MG63 (cell line): ENCODE measurements at regions not wholly inside any gene's neighbourhood (a gene's known extent, or its start where the extent isn't known, plus 50 kb on each side); places are given as distances from the start of the nearest gene placed in this dataset.
A peak's percentile ranks its signal among the peaks of the same experiment; 100 is the strongest.

Source experiments
- DNase-seq: peaks from one replicate; pipeline ENCODE4 v3.0.0-alpha.2; 2020
- H3K27me3 ChIP-seq: fragments of 250-450 bp; sonication (Bioruptor Pico); 2 replicates; pipeline ENCODE4 v1.5.1; 2020; ENCODE audit warnings: mild to moderate bottlenecking, moderate library complexity
- H3K36me3 ChIP-seq: fragments of 250-450 bp; sonication (Bioruptor Pico); 2 replicates; pipeline ENCODE4 v1.5.1; 2020; ENCODE audit warnings: mild to moderate bottlenecking, moderate library complexity
- H3K4me3 ChIP-seq: fragments of 250-450 bp; sonication (Bioruptor Pico); 2 replicates; pipeline ENCODE4 v1.5.1; 2020; ENCODE audit warnings: mild to moderate bottlenecking, moderate library complexity
- H3K9me3 ChIP-seq: fragments of 250-450 bp; sonication (Bioruptor Pico); 2 replicates; pipeline ENCODE4 v1.5.1; 2020; ENCODE audit warnings: mild to moderate bottlenecking, moderate library complexity

DNA sequence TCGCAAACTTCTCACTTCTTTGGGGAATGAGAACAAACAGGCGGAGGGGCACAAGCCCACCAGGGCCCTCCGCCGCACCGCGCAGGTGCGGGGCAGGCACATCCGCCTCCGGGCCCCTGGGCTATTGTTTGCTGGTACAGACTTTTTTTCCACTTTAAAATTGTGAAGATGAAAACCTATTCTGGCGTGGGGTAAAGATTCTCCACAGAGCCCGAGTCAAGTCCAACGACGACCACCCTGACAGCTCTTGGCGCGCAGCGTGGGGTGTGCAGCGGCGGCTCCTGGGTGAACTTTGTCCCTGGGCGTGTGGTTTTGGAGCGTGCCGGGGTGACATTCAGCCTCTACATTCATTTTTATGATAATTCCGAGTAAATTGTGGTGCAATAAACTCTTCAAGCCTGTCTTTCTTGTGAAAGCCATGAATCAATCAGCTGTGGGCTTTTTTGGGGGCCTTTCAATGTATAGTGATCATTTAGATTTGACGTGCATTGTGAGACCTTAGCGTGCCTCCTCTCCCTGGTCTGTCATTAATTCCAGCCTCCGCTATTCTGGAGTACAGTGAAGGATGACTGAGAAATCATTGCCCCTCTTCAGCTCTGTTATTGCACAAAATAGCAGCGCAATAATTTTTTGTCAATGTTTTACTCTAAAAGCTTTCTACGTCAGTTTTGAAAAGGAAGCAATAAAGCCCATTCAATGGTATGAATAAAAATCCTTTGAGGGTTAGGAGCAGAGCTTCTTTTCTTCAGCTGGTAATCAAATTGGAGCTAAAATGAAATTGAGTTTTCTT, 90.0 kb downstream of the TEX29 start:
- DNase-seq, result no peak
- peaks cover 4% of the 10 kb centered on the region; the same call in 1 of the 2 replicates for H3K27me3 ChIP-seq
- H3K36me3 ChIP-seq, result no peaks in the 10 kb centered on the region
- H3K9me3 ChIP-seq, result no peaks in the 10 kb centered on the region
- no peak overlapping the region for H3K4me3 ChIP-seq

GRCh38 chr13:111411151-111411858, 90.9 kb downstream of the TEX29 start:
- Histone ChIP-seq H3K4me3 (no peak overlapping the region), H3K27me3 (peaks cover 4% of the 10 kb centered on the region; the same call in 1 of the 2 replicates), H3K36me3 (no peaks in the 10 kb centered on the region), H3K9me3 (no peaks in the 10 kb centered on the region)
- no peak for DNase-seq

DNA sequence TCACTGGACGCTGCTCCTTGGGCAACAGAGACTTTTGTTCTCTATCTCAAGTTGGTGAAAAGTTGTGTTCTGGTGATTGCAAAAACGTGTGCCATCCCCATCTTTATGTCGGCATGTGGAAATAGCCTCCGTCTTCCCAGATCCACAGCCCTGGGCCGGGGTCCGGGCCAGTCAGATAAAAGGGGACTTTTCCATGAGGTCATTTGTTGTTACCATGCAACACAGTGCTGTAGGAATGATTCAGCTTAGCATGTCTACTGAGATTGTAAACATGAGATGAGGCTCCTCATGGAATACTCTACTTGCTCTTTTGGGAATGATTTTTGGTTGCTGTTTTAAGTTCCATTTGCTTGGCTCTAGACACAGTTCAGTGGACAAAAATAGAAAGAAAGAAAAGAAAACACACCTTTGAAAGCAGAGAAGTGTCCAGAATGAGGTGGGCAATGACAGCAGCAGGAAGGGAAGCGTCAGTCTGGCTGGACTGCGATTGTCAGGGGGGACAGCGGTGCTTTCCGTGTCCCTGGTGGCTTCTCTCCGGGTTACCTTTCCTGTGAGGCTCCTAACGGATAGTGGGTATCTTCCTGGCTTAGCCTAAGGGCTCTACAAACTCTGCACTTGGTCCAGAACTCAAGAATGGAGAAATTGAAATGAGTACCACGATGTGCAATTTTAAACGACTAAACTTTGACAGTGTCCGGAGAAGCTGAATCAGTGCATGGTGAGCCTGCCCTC, 91.6 kb downstream of the TEX29 start:
- Histone ChIP-seq H3K36me3 (no peaks in the 10 kb centered on the region), H3K27me3 (peaks cover 4% of the 10 kb centered on the region; the same call in 1 of the 2 replicates), H3K4me3 (no peak overlapping the region), H3K9me3 (no peaks in the 10 kb centered on the region)
- DNase-seq, result no peak

- no peak for DNase-seq
- Histone ChIP-seq H3K4me3 (no peak overlapping the region), H3K36me3 (no peaks in the 10 kb centered on the region), H3K9me3 (no peaks in the 10 kb centered on the region), H3K27me3 (peaks cover 4% of the 10 kb centered on the region; the same call in 1 of the 2 replicates)
These were observed 93.2 kb downstream of the TEX29 start for GRCh38 chr13:111413407-111414187.

DNA sequence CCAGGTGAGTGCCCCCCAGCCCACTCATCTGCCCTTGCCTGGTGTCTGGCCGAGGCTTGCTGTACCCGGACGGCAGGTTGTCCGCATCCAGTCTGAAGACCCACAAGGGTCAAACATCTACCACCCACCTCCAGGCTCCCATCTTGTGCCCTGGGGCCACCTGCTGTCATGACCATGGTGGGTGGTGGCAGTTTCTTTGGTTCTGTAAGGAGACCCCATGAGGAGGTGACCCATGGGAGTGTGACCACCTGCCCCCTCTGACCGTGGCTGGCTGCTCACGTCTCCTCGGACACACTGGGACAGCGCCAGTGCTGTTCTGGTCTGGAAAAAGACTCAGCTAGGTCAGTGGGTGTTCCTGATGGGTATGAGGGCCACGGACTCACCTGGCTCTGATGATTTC, 93.9 kb downstream of the TEX29 start:
- Histone ChIP-seq H3K36me3 (no peaks in the 10 kb centered on the region), H3K9me3 (no peaks in the 10 kb centered on the region), H3K27me3 (peaks cover 4% of the 10 kb centered on the region; the same call in 1 of the 2 replicates), H3K4me3 (no peak overlapping the region)
- no peak for DNase-seq

DNA sequence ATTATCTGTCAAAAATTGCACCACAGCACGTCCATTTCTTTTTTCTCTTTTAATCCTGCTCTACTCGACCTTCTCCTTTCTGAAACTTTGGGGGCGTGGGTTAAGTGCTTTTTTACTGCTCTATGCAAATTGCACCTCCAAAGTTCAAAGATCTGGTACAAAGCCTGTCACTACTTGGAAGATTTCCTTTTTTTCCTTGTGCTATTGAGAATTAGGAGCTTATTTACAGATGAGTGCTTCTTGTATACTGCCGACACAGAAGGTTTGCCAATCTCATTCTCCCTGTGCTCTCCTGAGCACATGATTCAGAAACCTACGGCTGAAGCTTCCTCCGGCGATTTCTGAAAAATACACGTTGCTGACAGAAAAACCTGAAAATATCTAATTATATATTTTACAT, 94.8 kb downstream of the TEX29 start:
- H3K27me3 ChIP-seq, result peaks cover 4% of the 10 kb centered on the region; the same call in 1 of the 2 replicates
- H3K36me3 ChIP-seq, result no peaks in the 10 kb centered on the region
- H3K4me3 ChIP-seq, result no peak overlapping the region
- H3K9me3 ChIP-seq, result no peaks in the 10 kb centered on the region
- no peak for DNase-seq

DNA sequence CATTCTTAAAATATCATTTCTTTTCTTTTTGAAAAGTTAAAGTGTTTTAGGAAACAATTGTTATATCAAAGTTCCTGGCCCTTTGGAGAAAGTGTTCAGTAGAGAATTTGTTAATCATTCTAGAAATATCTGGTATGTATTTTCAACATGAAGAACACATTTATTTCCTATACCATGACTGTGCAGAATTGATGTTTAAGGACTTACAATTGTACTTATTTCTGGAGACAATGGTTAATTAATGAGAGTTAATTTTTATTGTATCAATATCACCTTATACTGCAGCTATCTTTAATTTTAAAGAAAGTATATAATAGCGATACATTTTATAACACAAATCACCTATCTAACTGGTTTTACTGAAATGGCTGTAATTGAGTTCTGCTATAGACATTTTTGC, 95.3 kb downstream of the TEX29 start:
- Histone ChIP-seq H3K4me3 (no peak overlapping the region), H3K36me3 (no peaks in the 10 kb centered on the region), H3K9me3 (no peaks in the 10 kb centered on the region), H3K27me3 (peaks cover 4% of the 10 kb centered on the region; the same call in 1 of the 2 replicates)
- DNase-seq, result no peak

DNA sequence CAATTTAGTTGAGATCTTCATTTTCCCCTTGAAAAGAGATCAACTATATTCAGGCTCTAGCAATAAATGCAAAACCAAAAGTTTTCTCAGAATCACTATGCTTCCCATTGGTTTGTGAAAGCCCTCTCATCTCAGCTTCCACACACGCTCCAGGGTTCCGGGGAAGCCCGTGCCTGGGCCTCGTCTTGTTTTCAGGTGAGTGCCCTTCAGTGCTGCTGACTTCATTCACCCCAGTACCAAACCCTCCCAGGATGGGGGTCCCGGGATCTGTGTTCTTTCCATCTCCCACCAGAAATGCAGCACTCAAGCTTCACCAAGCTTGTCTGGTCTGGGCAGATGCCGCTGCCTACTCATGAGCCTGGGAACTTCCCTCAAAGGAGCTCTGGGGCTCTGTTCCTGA, 97.7 kb downstream of the TEX29 start:
- Histone ChIP-seq H3K36me3 (no peaks in the 10 kb centered on the region), H3K4me3 (no peak overlapping the region), H3K27me3 (no peaks in the 10 kb centered on the region; the same call in 1 of the 2 replicates), H3K9me3 (no peaks in the 10 kb centered on the region)
- no peak for DNase-seq

DNA sequence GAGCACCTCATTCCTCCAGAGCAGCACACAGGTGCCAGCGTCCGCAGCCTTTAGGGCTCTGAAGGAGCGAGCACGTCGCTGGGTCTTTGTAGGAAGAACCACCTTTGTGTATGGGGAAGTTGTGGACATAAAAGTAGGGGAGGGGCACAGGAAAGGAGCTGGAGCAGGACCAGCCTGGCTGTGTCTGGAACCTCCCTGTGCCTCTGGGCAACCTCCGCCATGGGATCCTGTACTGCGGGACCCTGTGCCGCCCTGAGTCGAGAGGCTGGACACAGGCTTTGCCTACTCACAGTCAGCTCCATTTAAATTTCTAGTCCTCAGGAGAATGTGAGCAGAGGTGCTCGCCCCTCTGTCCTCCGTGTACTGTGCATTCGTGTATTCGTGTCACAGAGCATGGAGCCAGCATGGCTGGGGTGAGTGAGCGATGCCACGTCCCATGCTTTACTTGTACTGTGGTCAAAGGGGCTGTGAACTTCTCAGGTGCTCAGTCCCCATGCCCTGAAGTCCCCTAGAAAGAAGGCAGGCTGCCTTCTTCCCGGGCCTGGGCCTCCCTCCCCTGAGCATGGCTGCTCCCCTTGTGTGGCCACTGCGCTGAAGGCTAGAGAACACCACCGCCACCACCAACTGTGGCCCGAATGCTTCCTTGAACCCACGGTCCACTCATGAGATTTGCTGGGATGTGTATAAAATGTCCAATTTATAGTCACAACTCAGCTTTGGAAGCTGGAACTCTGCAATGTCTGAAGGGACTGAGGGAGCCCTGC, 99.9 kb downstream of the TEX29 start:
- no peaks in the 10 kb centered on the region for H3K9me3 ChIP-seq
- H3K4me3 ChIP-seq, result no peak overlapping the region
- H3K27me3 ChIP-seq, result no peaks in the 10 kb centered on the region
- DNase-seq, result no peak
- H3K36me3 ChIP-seq, result no peaks in the 10 kb centered on the region

DNA sequence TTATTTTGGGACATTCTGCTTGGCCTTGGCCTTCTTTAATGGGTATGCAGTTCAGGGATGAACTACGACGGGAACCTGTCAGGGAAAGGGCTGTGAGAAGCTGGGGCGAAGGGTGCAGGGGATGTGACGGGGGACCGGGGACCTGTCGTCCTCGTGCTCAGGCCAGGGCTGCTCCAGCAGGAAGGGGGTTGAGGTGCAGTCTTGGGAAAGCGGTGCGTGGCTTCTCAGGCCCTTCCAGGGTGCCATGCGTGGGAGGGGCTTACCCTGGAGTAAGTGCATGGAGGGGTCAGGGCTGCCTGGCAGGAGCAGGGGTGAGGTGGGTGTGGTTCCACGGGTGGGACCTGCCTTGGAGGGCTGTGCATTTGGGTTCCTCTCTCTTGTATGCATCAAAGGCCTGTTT, 100.8 kb downstream of the TEX29 start:
- Histone ChIP-seq H3K9me3 (no peaks in the 10 kb centered on the region), H3K36me3 (no peaks in the 10 kb centered on the region), H3K4me3 (no peak overlapping the region), H3K27me3 (no peaks in the 10 kb centered on the region)
- no peak for DNase-seq

DNA sequence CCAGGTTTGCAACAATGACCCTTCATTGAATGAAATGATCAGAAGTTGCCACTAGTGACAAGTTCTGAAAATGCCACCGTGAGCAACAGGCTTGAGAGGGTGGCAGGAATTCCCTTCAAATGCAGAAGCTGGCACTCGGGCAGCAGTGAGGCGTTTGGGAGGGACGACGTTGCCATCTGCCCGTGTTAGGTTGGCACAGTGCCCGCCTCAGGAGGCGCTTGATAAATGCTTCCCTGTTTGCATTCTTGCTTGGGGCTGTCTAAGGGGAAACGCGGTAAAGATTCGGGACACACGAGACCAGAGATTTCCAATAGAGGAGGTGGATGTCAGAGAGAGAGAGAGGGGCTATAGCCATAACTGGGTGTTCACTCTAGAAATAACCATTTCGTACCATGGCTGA, 101.9 kb downstream of the TEX29 start:
- DNase-seq, result no peak

DNA sequence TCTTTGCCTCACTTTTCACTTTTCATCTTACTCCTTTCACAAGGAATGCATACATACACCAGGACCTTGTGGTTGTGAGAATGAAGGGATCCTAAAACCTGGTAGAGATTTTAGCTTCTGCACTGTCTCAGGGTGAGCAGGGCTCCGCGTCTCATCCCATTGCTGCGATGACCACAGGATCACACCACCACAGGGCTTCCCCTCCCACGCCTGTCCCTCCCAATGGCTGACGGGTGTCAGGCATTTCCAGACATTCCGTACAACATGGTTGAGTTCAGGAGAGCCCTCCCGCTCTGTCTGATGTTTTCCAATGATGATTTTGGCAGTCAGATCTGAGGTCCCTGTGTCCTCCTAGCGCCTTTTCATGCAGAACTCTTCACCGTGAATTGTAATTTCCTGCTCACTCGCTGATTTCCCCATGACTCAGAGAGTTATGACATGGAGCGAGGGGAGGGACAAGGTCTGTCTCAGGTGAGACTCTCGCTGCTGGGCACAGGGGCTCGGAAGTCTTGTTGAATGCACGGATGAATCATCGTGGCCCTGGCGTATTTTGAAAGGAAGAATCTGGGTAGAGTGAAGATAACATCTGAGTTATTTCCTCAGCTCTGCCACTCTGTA, 102.8 kb downstream of the TEX29 start:
- no peak overlapping the region for H3K4me3 ChIP-seq
- no peaks in the 10 kb centered on the region for H3K27me3 ChIP-seq
- H3K9me3 ChIP-seq, result no peaks in the 10 kb centered on the region
- DNase-seq, result no peak
- H3K36me3 ChIP-seq, result no peaks in the 10 kb centered on the region

More for the DNA sequence above, 101.9 kb downstream of the TEX29 start:
- Histone ChIP-seq H3K4me3 (no peak overlapping the region), H3K36me3 (no peaks in the 10 kb centered on the region), H3K27me3 (no peaks in the 10 kb centered on the region), H3K9me3 (no peaks in the 10 kb centered on the region)

- Histone ChIP-seq H3K9me3 (no peaks in the 10 kb centered on the region), H3K36me3 (no peaks in the 10 kb centered on the region), H3K4me3 (no peak overlapping the region), H3K27me3 (no peaks in the 10 kb centered on the region)
- DNase-seq, result no peak
These were observed 103.7 kb downstream of the TEX29 start for GRCh38 chr13:111424134-111424533.

DNA sequence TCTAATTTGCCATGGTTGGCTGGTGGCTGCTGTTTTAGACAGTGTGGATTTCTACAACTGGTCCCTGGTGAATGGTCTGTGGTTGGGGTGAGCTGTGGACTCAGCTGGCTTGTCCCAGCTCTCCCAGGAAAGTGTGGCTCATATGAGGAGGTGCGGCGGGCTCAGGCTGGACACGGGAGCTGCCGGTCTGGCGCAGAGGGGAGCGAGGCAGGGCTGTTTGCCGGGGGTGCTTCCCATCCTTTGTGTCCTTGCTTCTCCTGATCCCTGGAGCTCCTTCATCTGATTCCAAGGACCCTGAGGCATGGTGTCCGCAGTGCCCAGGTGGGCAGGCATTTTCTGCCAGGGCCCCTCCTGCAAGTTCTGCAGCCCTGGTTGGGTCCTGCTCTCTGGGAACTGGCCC, 104.9 kb downstream of the TEX29 start:
- no peak for DNase-seq
- Histone ChIP-seq H3K36me3 (no peaks in the 10 kb centered on the region), H3K9me3 (no peaks in the 10 kb centered on the region), H3K4me3 (no peak overlapping the region), H3K27me3 (no peaks in the 10 kb centered on the region)

DNA sequence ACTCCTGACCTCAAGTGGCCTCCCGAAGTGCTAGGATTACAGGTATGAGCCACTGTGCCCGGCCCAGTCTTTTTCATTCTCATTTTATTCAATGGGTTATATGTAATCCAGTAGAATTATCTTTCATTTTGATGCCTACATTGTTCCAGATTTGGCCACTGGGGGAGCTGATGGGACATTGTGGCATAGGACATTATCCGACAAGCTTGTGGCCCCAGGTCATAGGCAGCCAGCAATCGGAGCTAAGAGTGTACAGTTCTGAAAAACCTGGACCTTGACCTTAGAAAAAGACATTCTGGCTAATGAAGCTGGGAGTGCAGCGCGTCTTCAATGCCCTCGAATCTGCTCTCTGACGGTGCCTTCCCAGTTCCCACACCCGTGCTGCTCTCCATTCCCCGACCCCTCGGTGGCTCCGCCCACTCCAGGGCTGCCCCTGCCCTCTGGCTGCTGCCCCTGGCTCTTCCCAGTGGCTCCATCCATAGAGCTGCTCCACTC, 108.7 kb downstream of the TEX29 start:
- Histone ChIP-seq H3K27me3 (no peaks in the 10 kb centered on the region), H3K9me3 (no peaks in the 10 kb centered on the region), H3K36me3 (no peaks in the 10 kb centered on the region), H3K4me3 (no peak overlapping the region)
- peak; percentile 14 for DNase-seq
